GM21515 (cell line): ENCODE measurements at regions not wholly inside any gene's neighbourhood (a gene's known extent, or its start where the extent isn't known, plus 50 kb on each side); places are given as distances from the start of the nearest gene placed in this dataset.
"Not testable (repeated sequence)": the region's sequence is repeated elsewhere in the genome, so short reads cannot be mapped to it uniquely, and the experiment has no call there.

Experiments
- ATAC-seq: cut with Tn5 transposase; IDR thresholded peaks from one replicate; pipeline ENCODE4 v1.9.1; 2021; ENCODE audit not compliant: unreplicated experiment

- ATAC-seq: no peak
These were observed 667.1 kb downstream of the LTN1 start for GRCh38 chr21:28325618-28326017.

- no peak for ATAC-seq
These were observed 668.0 kb downstream of the LTN1 start for GRCh38 chr21:28324690-28325089.

GRCh38 chr21:28317177-28317950 lies 675.3 kb downstream of the LTN1 start:
- no peak for ATAC-seq

- ATAC-seq: no peak
These were observed 681.1 kb downstream of the LTN1 start for GRCh38 chr21:28311411-28312190.

- no peak for ATAC-seq
These were observed 682.0 kb downstream of the LTN1 start for GRCh38 chr21:28310711-28311110.

GRCh38 chr21:28310171-28310685 lies 682.4 kb downstream of the LTN1 start:
- no peak for ATAC-seq

- no peak for ATAC-seq
These were observed 683.1 kb downstream of the LTN1 start for GRCh38 chr21:28309596-28309995.

GRCh38 chr21:28308516-28308915 lies 684.2 kb downstream of the LTN1 start:
- no peak for ATAC-seq

GRCh38 chr21:28299946-28300345 lies 692.7 kb downstream of the LTN1 start:
- ATAC-seq: no peak

- no peak for ATAC-seq
These were observed 694.4 kb downstream of the LTN1 start for GRCh38 chr21:28298251-28298672.

GRCh38 chr21:28294051-28294450 lies 698.6 kb downstream of the LTN1 start:
- ATAC-seq: no peak

- ATAC-seq: no peak
These were observed 708.8 kb downstream of the LTN1 start for GRCh38 chr21:28283641-28284490.

GRCh38 chr21:28282833-28283232 lies 709.8 kb downstream of the LTN1 start:
- no peak for ATAC-seq

- not testable (repeated sequence) for ATAC-seq
These were observed 711.3 kb downstream of the LTN1 start for GRCh38 chr21:28281357-28281756.

- no peak for ATAC-seq
These were observed 712.1 kb downstream of the LTN1 start for GRCh38 chr21:28280611-28281010.

GRCh38 chr21:28277324-28277723 lies 715.4 kb downstream of the LTN1 start:
- ATAC-seq: no peak

GRCh38 chr21:28272272-28272992 lies 720.2 kb downstream of the LTN1 start:
- ATAC-seq: no peak

- ATAC-seq: no peak
These were observed 723.5 kb downstream of the LTN1 start for GRCh38 chr21:28269173-28269572.

GRCh38 chr21:28268685-28269084 lies 724.0 kb downstream of the LTN1 start:
- ATAC-seq: no peak

GRCh38 chr21:28267449-28267848 lies 725.2 kb downstream of the LTN1 start:
- ATAC-seq: no peak
